VCaP (cell line): ENCODE measurements at regions not wholly inside any gene's neighbourhood (a gene's known extent, or its start where the extent isn't known, plus 50 kb on each side); places are given as distances from the start of the nearest gene placed in this dataset.
A peak's percentile ranks its signal among the peaks of the same experiment; 100 is the strongest.

Experiments
- H3K27ac ChIP-seq: fragments of 450-650 bp; 2 replicates; pipeline ENCODE4 v1.5.1; 2017
- TF ChIP-seq, protein P1 (sequence below): fragments of 450-650 bp; conservative IDR thresholded peaks from 2 replicates; pipeline ENCODE4 v1.5.1; 2017; ENCODE audit warnings: mild to moderate bottlenecking, moderate library complexity

DNA sequence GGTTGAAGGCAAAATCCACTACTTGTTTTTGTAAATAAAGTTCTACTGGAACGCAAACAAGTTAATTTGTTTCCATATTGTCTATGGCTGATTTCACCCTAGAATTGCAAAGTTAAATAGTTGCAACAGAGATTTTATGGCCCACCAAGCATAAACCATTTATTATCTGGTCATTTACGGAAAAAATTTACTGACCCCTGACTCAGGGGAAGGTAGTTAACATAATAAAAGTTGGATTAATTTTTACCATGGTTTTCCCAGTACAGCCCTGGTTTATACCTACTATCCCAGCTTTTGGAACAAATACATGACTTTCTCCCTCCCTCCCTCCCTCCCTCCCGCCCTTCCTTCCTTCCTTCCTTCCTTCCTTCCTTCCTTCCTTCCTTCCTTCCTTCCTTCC is 588.9 kb upstream of the TMEFF2 start:
- TF ChIP-seq, protein P1, sequence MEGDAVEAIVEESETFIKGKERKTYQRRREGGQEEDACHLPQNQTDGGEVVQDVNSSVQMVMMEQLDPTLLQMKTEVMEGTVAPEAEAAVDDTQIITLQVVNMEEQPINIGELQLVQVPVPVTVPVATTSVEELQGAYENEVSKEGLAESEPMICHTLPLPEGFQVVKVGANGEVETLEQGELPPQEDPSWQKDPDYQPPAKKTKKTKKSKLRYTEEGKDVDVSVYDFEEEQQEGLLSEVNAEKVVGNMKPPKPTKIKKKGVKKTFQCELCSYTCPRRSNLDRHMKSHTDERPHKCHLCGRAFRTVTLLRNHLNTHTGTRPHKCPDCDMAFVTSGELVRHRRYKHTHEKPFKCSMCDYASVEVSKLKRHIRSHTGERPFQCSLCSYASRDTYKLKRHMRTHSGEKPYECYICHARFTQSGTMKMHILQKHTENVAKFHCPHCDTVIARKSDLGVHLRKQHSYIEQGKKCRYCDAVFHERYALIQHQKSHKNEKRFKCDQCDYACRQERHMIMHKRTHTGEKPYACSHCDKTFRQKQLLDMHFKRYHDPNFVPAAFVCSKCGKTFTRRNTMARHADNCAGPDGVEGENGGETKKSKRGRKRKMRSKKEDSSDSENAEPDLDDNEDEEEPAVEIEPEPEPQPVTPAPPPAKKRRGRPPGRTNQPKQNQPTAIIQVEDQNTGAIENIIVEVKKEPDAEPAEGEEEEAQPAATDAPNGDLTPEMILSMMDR: no peak
- no peak overlapping the region for H3K27ac ChIP-seq

GRCh38 chr2:192775459-192776262 is 580.9 kb upstream of the TMEFF2 start:
- no peak overlapping the region for H3K27ac ChIP-seq
- TF ChIP-seq, protein P1: no peak

- TF ChIP-seq, protein P1: no peak
- H3K27ac ChIP-seq: no peak overlapping the region
Measured at GRCh38 chr2:192775011-192775410, 580.3 kb upstream of the TMEFF2 start.

- TF ChIP-seq, protein P1: no peak
- H3K27ac ChIP-seq: no peak overlapping the region
Measured at GRCh38 chr2:192773044-192773443, 578.3 kb upstream of the TMEFF2 start.

GRCh38 chr2:192749611-192750200 is 555.0 kb upstream of the TMEFF2 start:
- no peak overlapping the region for H3K27ac ChIP-seq
- TF ChIP-seq, protein P1: peak; percentile 78

DNA sequence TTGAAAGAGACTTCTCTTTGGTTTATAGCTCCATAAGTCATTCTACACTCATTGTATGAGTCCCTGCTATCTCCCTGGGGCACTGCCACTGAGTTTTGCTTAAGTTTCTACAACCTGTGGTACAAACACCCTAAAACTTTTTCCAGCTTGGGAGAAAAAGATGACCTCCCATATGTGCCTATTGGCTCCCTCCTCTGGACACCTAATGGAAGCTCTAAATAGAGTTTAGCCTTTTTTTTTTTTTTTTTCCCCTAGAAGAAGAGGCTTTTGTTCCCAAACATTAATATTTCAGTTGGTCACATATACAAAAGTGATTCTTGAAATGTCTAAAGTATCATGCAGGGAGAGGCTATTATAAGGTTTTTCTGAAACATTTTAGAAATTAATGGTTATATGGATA is 547.2 kb upstream of the TMEFF2 start:
- no peak overlapping the region for H3K27ac ChIP-seq
- TF ChIP-seq, protein P1: peak; percentile 65

DNA sequence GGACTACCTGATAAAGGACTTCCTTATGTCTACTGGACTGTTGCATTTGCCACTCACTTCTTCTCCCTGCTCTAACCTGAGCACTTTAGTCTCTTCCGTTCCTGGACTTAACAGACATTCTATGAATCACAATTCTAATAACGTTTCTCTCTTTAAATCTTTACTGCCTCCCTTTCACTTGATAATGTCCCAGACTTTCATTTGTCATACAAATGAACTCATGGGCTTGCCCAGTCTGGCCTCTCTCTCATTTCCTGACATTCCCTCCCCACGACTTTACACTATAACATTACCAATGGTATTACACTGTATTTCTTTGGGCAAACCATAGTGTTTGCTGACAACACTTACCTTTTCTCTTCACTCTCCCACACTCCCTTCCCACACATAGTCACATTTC is 540.7 kb upstream of the TMEFF2 start:
- H3K27ac ChIP-seq: no peak overlapping the region
- TF ChIP-seq, protein P1: no peak
